Activated CD8-positive, alpha-beta memory T cell treated with anti-CD3 and anti-CD28 coated beads, Interleukin-2, amount 50 U/mL, for 24 hours (primary cell): ENCODE measurements at regions not wholly inside any gene's neighbourhood (a gene's known extent, or its start where the extent isn't known, plus 50 kb on each side); places are given as distances from the start of the nearest gene placed in this dataset.
"Not testable (repeated sequence)": the region's sequence is repeated elsewhere in the genome, so short reads cannot be mapped to it uniquely, and the experiment has no call there.

ENCODE experiments used
- DNase-seq: peaks from one replicate; pipeline ENCODE4 v3.0.0-alpha.2; 2020; ENCODE audit errors: extremely low read depth

GRCh38 chr4:178963446-178964045, 1521.3 kb upstream of the AGA start:
- DNase-seq = no peak

GRCh38 chr4:178966644-178967043, 1524.4 kb upstream of the AGA start:
- DNase-seq = no peak

- DNase-seq = no peak
Measured at GRCh38 chr4:178970433-178971140, 1528.3 kb upstream of the AGA start.

GRCh38 chr4:178976861-178977260, 1534.6 kb upstream of the AGA start:
- no peak for DNase-seq

- DNase-seq = no peak
Measured at GRCh38 chr4:178993306-178993705, 1551.1 kb upstream of the AGA start.

GRCh38 chr4:179001918-179002317, 1559.7 kb upstream of the AGA start:
- no peak for DNase-seq

- DNase-seq = no peak
Measured at GRCh38 chr4:179007755-179008154, 1565.5 kb upstream of the AGA start.

- DNase-seq = no peak
Measured at GRCh38 chr4:179017581-179017980, 1575.3 kb upstream of the AGA start.

- DNase-seq = no peak
Measured at GRCh38 chr4:179027569-179027968, 1585.3 kb upstream of the AGA start.

GRCh38 chr4:179028321-179028720, 1586.1 kb upstream of the AGA start:
- no peak for DNase-seq

GRCh38 chr4:179029683-179030082, 1587.4 kb upstream of the AGA start:
- no peak for DNase-seq

- DNase-seq = no peak
Measured at GRCh38 chr4:179040259-179040658, 1598.0 kb upstream of the AGA start.

- no peak for DNase-seq
Measured at GRCh38 chr4:179048839-179049453, 1606.7 kb upstream of the AGA start.

- DNase-seq = no peak
Measured at GRCh38 chr4:179051206-179051605, 1609.0 kb upstream of the AGA start.

GRCh38 chr4:179059396-179059795, 1617.2 kb upstream of the AGA start:
- DNase-seq = no peak

GRCh38 chr4:179066254-179066653, 1624.0 kb upstream of the AGA start:
- DNase-seq = not testable (repeated sequence)

- no peak for DNase-seq
Measured at GRCh38 chr4:179071131-179071530, 1628.9 kb upstream of the AGA start.

GRCh38 chr4:179076865-179077264, 1634.6 kb upstream of the AGA start:
- no peak for DNase-seq

GRCh38 chr4:179095585-179096221, 1653.5 kb upstream of the AGA start:
- DNase-seq = no peak

GRCh38 chr4:179097741-179098140, 1655.5 kb upstream of the AGA start:
- no peak for DNase-seq

- DNase-seq = no peak
Measured at GRCh38 chr4:179110356-179110755, 1668.1 kb upstream of the AGA start.

GRCh38 chr4:179110816-179111215, 1668.6 kb upstream of the AGA start:
- DNase-seq = no peak
